Right atrium auricular region (tissue), 2 donors: ENCODE measurements at regions not wholly inside any gene's neighbourhood (a gene's known extent, or its start where the extent isn't known, plus 50 kb on each side); places are given as distances from the start of the nearest gene placed in this dataset.

Source experiments
- DNase-seq: peaks from one replicate; pipeline ENCODE4 v3.0.0-alpha.2; 2019; ENCODE audit warnings: low spot score
- H3K27ac ChIP-seq, 2 donors: fragments of 200-600 bp; sonication (generic); 1 replicate in 1 of 2; 2 replicates in 1 of 2; pipeline ENCODE4 v1.5.1; 2016 to 2019
- H3K27me3 ChIP-seq, 2 donors: fragments of 200-600 bp; sonication (generic); one replicate each; pipeline versions ENCODE4 v1.5.1 to v1.6.0; 2017 to 2019
- H3K36me3 ChIP-seq: fragments of 200-600 bp; sonication (generic); one replicate; pipeline ENCODE4 v1.5.1; 2016
- H3K4me1 ChIP-seq, 2 donors: fragments of 200-600 bp; sonication (generic); one replicate each; pipeline versions ENCODE4 v1.5.1 to v1.6.0; 2017 to 2019
- H3K4me3 ChIP-seq, 2 donors: fragments of 200-600 bp; sonication (generic); 1 replicate in 1 of 2; 2 replicates in 1 of 2; pipeline ENCODE4 v1.5.1; 2017 to 2019; ENCODE audit warnings: mild to moderate bottlenecking in 1 of 2, moderate library complexity in 1 of 2
- H3K9me3 ChIP-seq, 2 donors: fragments of 200-600 bp; sonication (generic); one replicate each; pipeline ENCODE4 v1.5.1; 2019
- TF ChIP-seq, protein P1 (sequence below), 2 donors: fragments of 200-600 bp; sonication (generic); IDR thresholded peaks; one replicate each; pipeline ENCODE4 v1.5.1; 2019; ENCODE audit warnings: antibody characterized with exemption in 2 of 2

DNA sequence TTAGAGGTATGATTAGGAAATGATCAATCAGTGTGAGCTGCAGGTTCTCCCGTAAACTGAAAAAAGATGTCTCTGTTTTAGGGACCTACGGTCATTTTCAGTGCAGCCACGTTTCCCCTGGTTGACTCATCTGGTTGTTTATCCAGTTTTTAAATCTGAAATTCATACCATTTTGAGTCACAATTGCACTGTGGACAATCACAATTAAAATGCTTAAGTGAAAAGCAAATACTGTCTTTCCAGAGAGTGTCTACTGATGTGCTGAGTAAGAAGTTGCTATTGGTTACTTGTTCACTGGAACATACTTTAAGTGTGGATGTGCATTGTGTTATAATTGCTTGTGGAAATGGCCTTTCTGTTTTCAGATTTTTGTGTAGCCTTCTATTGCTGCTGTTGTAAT is 305.1 kb upstream of the SASH1 start:
- Histone ChIP-seq H3K9me3 (no peaks in the 10 kb centered on the region), H3K27me3 (no peaks in the 10 kb centered on the region), H3K4me1 (no peaks in the 10 kb centered on the region), H3K36me3 (no peaks in the 10 kb centered on the region), H3K27ac (no peak overlapping the region), H3K4me3 (no peak overlapping the region)
- TF ChIP-seq, protein P1, sequence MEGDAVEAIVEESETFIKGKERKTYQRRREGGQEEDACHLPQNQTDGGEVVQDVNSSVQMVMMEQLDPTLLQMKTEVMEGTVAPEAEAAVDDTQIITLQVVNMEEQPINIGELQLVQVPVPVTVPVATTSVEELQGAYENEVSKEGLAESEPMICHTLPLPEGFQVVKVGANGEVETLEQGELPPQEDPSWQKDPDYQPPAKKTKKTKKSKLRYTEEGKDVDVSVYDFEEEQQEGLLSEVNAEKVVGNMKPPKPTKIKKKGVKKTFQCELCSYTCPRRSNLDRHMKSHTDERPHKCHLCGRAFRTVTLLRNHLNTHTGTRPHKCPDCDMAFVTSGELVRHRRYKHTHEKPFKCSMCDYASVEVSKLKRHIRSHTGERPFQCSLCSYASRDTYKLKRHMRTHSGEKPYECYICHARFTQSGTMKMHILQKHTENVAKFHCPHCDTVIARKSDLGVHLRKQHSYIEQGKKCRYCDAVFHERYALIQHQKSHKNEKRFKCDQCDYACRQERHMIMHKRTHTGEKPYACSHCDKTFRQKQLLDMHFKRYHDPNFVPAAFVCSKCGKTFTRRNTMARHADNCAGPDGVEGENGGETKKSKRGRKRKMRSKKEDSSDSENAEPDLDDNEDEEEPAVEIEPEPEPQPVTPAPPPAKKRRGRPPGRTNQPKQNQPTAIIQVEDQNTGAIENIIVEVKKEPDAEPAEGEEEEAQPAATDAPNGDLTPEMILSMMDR (IDR thresholded peaks at IDR 0.05): no peak
- DNase-seq: no peak

DNA sequence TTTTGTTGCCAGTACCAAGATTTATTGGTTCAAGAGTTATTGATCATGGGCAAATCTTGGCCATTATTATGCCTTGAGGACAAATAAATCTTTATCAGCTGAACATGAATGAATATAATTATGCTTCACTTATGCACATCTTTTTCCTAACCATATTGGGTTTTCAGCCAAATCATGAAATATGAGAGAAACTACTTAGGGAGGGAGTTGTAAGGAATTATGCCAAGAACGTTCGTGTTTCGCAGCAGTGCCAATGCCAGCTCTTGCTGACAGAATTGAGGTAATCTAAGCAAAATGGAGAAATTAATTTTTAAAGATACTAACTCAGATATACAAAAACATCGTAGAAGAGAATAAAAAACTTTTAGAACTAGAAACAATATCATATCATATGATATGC is 301.1 kb upstream of the SASH1 start:
- Histone ChIP-seq H3K4me3 (no peak overlapping the region), H3K4me1 (no peaks in the 10 kb centered on the region), H3K9me3 (no peaks in the 10 kb centered on the region), H3K27me3 (no peaks in the 10 kb centered on the region), H3K27ac (no peak overlapping the region), H3K36me3 (no peaks in the 10 kb centered on the region)
- no peak for DNase-seq
- TF ChIP-seq, protein P1 (IDR thresholded peaks at IDR 0.05): no peak

DNA sequence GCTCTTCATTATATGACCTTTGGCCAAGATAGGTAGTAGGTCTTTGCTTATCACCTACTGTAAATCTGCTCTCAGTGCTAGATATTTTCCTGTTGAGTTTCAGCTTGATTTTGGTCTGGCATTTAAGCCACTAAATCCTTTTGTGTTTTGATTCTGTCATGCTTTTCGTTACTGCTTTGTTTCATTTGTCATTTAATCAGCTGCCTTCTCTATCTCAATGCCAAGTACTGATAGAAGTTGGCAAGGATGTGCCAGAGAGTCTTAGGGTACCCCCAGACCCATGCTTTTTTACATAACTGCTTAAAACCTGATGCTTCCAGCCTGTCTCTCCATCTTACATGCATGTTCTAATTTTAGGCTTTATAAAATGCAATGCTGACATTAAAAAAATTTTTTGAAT is 300.1 kb upstream of the SASH1 start:
- H3K4me1 ChIP-seq: no peaks in the 10 kb centered on the region
- TF ChIP-seq, protein P1 (IDR thresholded peaks at IDR 0.05): no peak
- H3K27ac ChIP-seq: no peak overlapping the region
- no peak for DNase-seq
- no peaks in the 10 kb centered on the region for H3K27me3 ChIP-seq
- H3K36me3 ChIP-seq: no peaks in the 10 kb centered on the region
- no peaks in the 10 kb centered on the region for H3K9me3 ChIP-seq
- H3K4me3 ChIP-seq: no peak overlapping the region

DNA sequence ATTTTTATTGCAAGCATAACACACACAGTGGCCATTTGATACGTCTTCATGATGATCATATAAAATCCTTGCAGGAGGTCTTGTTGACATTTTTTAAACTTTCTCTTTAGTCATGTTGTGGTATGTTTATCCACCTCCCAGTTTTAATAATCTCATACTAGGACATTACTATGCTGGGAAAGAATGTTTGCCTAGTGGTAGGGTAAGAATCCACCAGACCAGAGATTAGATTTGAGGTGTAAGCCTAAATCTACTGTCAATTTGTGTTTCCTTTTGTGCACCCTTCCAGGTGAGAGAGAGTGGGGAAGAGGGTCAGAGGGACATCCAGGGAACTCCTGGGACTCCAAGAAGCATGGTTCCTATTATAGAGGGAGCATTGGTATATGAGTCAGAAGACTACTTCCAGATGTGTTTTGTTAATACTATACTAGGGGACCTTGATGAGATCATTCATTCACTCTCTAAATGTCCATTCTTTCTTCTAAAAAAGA is 298.3 kb upstream of the SASH1 start:
- Histone ChIP-seq H3K27ac (no peak overlapping the region), H3K36me3 (no peaks in the 10 kb centered on the region), H3K27me3 (no peaks in the 10 kb centered on the region), H3K4me3 (no peak overlapping the region), H3K9me3 (no peaks in the 10 kb centered on the region), H3K4me1 (no peaks in the 10 kb centered on the region)
- TF ChIP-seq, protein P1 (IDR thresholded peaks at IDR 0.05): no peak
- no peak for DNase-seq

DNA sequence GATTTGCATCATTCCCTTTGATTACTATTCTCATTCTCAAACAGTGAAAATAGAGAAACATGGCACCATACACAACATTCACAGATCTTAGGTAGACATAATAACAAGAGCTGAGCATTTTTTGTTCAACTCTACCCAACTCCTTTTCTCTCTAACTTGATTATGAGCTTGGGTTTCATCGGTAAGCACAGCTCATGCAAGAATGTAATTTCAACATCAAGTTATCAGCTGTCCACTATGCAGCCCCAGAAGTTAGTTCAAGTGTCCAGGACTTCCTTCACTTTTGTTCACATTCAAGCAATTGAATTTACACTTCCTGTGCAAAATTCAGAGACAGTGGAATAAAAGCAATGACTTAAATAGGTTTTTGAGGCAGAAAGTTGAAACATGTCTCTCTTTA is 297.7 kb upstream of the SASH1 start:
- DNase-seq: no peak
- Histone ChIP-seq H3K9me3 (no peaks in the 10 kb centered on the region), H3K27ac (no peak overlapping the region), H3K27me3 (no peaks in the 10 kb centered on the region), H3K36me3 (no peaks in the 10 kb centered on the region), H3K4me1 (no peaks in the 10 kb centered on the region), H3K4me3 (no peak overlapping the region)
- TF ChIP-seq, protein P1 (IDR thresholded peaks at IDR 0.05): no peak

DNA sequence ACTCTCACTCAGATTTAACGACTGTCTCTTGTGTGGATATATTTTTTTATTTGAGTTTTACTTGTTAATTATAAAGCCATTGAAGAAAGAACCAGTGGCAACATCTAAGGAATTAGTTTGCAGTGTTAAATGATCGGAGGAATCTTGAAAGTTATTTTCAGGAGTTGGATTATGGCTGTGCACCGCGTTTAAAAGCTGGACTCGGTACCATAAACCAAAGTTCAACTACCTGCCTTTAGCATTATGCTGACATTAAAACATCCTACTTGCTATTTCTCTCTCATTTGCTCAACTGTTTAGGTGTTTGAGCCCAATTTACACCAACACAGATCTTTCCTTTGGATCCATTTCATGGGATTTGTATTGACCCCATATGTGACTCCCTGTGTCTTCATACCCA is 289.4 kb upstream of the SASH1 start:
- Histone ChIP-seq H3K36me3 (no peaks in the 10 kb centered on the region), H3K4me3 (no peak overlapping the region), H3K9me3 (no peaks in the 10 kb centered on the region), H3K4me1 (no peaks in the 10 kb centered on the region), H3K27ac (no peak overlapping the region), H3K27me3 (no peaks in the 10 kb centered on the region)
- TF ChIP-seq, protein P1 (IDR thresholded peaks at IDR 0.05): no peak
- DNase-seq: no peak
